Mesendoderm (in vitro differentiated cells): ENCODE measurements at regions not wholly inside any gene's neighbourhood (a gene's known extent, or its start where the extent isn't known, plus 50 kb on each side); places are given as distances from the start of the nearest gene placed in this dataset.

Experiments
- DNase-seq: peaks from one replicate; pipeline ENCODE4 v3.0.0; 2013
- H2AK5ac ChIP-seq: 2 replicates; pipeline ENCODE4 v1.6.1; 2013; ENCODE audit warnings: low read length, inconsistent platforms
- H2BK120ac ChIP-seq: 2 replicates; pipeline ENCODE4 v1.6.1; 2013; ENCODE audit warnings: low read depth, mild to moderate bottlenecking, low read length, moderate library complexity, mixed read lengths
- H2BK15ac ChIP-seq: replicated peaks from 2 replicates; pipeline ENCODE4 v1.6.1; 2013; ENCODE audit warnings: low read depth, mild to moderate bottlenecking, moderate library complexity
- H2BK5ac ChIP-seq: 2 replicates; pipeline ENCODE4 v1.6.1; 2013; ENCODE audit warnings: low read length, inconsistent platforms
- H3K18ac ChIP-seq: 2 replicates; pipeline ENCODE4 v1.6.1; 2013; ENCODE audit warnings: mild to moderate bottlenecking, low read length, mixed read lengths
- H3K23ac ChIP-seq: one replicate; pipeline ENCODE4 v1.6.1; 2013; ENCODE audit warnings: low read length
- H3K27ac ChIP-seq: 2 replicates; pipeline ENCODE4 v1.5.1; 2013; ENCODE audit warnings: low read depth, mild to moderate bottlenecking, inconsistent platforms, low read length, moderate library complexity
- H3K27me3 ChIP-seq: 2 replicates; pipeline ENCODE4 v1.6.1; 2013; ENCODE audit warnings: low read length, control low read depth, mild to moderate bottlenecking, inconsistent platforms; ENCODE audit not compliant: insufficient read depth, poor library complexity
- H3K36me3 ChIP-seq: 2 replicates; pipeline ENCODE4 v1.6.1; 2013; ENCODE audit warnings: low read length, inconsistent platforms; ENCODE audit not compliant: control insufficient read depth, insufficient read depth
- H3K4ac ChIP-seq: one replicate; pipeline ENCODE4 v1.6.1; 2013; ENCODE audit warnings: low read depth, mild to moderate bottlenecking, low read length, moderate library complexity
- H3K4me1 ChIP-seq: 2 replicates; pipeline ENCODE4 v1.6.1; 2013; ENCODE audit warnings: low read depth, low read length, inconsistent platforms; ENCODE audit not compliant: control insufficient read depth
- H3K4me2 ChIP-seq: 2 replicates; pipeline ENCODE4 v1.6.1; 2013; ENCODE audit warnings: low read length
- H3K4me3 ChIP-seq: 2 replicates; pipeline ENCODE4 v1.5.1; 2013; ENCODE audit warnings: mild to moderate bottlenecking, low read length
- H3K56ac ChIP-seq: one replicate; pipeline ENCODE4 v1.6.1; 2013; ENCODE audit warnings: low read length
- H3K79me1 ChIP-seq: 2 replicates; pipeline ENCODE4 v1.6.1; 2013; ENCODE audit warnings: low read length, inconsistent platforms
- H3K79me2 ChIP-seq: 2 replicates; pipeline ENCODE4 v1.6.1; 2013; ENCODE audit warnings: mild to moderate bottlenecking, low read length; ENCODE audit not compliant: control insufficient read depth, insufficient read depth
- H3K9ac ChIP-seq: 2 replicates; pipeline ENCODE4 v1.6.1; 2013; ENCODE audit warnings: low read length, inconsistent platforms
- H4K5ac ChIP-seq: one replicate; pipeline ENCODE4 v1.6.1; 2013; ENCODE audit warnings: low read length
- H4K8ac ChIP-seq: one replicate; pipeline ENCODE4 v1.6.1; 2013; ENCODE audit warnings: low read depth, mild to moderate bottlenecking, control low read depth, low read length, moderate library complexity
- WGBS: extraction: QIAGEN DNeasy Blood & Tissue Kit; methylation state at CpG from one replicate; pipeline ENCODE4 v1.1.7; 2013; ENCODE audit warnings: low lambda C conversion rate, missing lambda C conversion rate; ENCODE audit not compliant: insufficient coverage; ENCODE audit errors: extremely low coverage; 5-methylcytosine and 5-hydroxymethylcytosine counted together

- H3K56ac ChIP-seq = no peak overlapping the region
- H3K79me2 ChIP-seq = no peaks in the 10 kb centered on the region
- no peak overlapping the region for H3K23ac ChIP-seq
- DNase-seq = no peak
- H2BK15ac ChIP-seq = no peak overlapping the region
- no peak overlapping the region for H3K4ac ChIP-seq
- H3K27ac ChIP-seq = no peak overlapping the region
- WGBS = no CpG with 5 or more reads among the region's 8 CpGs
- H2BK120ac ChIP-seq = no peak overlapping the region
- no peak overlapping the region for H3K18ac ChIP-seq
- H3K9ac ChIP-seq = no peak overlapping the region
- no peak overlapping the region for H3K4me3 ChIP-seq
- H4K5ac ChIP-seq = no peak overlapping the region
- H3K4me2 ChIP-seq = no peak overlapping the region
- H3K27me3 ChIP-seq = no peaks in the 10 kb centered on the region
- H2AK5ac ChIP-seq = no peak overlapping the region
- no peak overlapping the region for H2BK5ac ChIP-seq
- peaks cover 1% of the 10 kb centered on the region for H3K79me1 ChIP-seq
- H4K8ac ChIP-seq = no peak overlapping the region
- H3K36me3 ChIP-seq = no peaks in the 10 kb centered on the region
- H3K4me1 ChIP-seq = no peaks in the 10 kb centered on the region
Observed at GRCh38 chr14:71527838-71528237, 404.4 kb upstream of the RGS6 start.

GRCh38 chr14:71529848-71530247 is 402.4 kb upstream of the RGS6 start:
- Histone ChIP-seq H3K79me2 (no peaks in the 10 kb centered on the region), H2BK120ac (no peak overlapping the region), H2BK15ac (no peak overlapping the region), H3K9ac (no peak overlapping the region), H3K79me1 (no peaks in the 10 kb centered on the region), H3K36me3 (no peaks in the 10 kb centered on the region), H3K56ac (no peak overlapping the region), H3K4me2 (no peak overlapping the region), H3K18ac (no peak overlapping the region), H4K8ac (no peak overlapping the region), H3K27me3 (no peaks in the 10 kb centered on the region), H3K4me3 (no peak overlapping the region), H2AK5ac (no peak overlapping the region), H2BK5ac (no peak overlapping the region), H3K27ac (no peak overlapping the region), H4K5ac (no peak overlapping the region), H3K23ac (no peak overlapping the region), H3K4ac (no peak overlapping the region), H3K4me1 (no peaks in the 10 kb centered on the region)
- DNase-seq = no peak
- WGBS = no CpG with 5 or more reads among the region's 4 CpGs

GRCh38 chr14:71532344-71532743 is 399.9 kb upstream of the RGS6 start:
- Histone ChIP-seq H3K4me3 (no peak overlapping the region), H4K8ac (no peak overlapping the region), H2AK5ac (no peak overlapping the region), H3K23ac (no peak overlapping the region), H3K56ac (no peak overlapping the region), H3K79me1 (peaks cover 2% of the 10 kb centered on the region), H3K27ac (no peak overlapping the region), H2BK15ac (no peak overlapping the region), H3K79me2 (no peaks in the 10 kb centered on the region), H3K18ac (no peak overlapping the region), H3K4ac (no peak overlapping the region), H3K4me1 (no peaks in the 10 kb centered on the region), H3K4me2 (no peak overlapping the region), H3K36me3 (no peaks in the 10 kb centered on the region), H3K9ac (no peak overlapping the region), H3K27me3 (no peaks in the 10 kb centered on the region), H2BK120ac (no peak overlapping the region), H4K5ac (no peak overlapping the region), H2BK5ac (no peak overlapping the region)
- WGBS = no CpG with 5 or more reads among the region's 4 CpGs
- DNase-seq = no peak

- no CpG with 5 or more reads among the region's 3 CpGs for WGBS
- Histone ChIP-seq H3K27ac (no peak overlapping the region), H2AK5ac (no peak overlapping the region)
Observed at GRCh38 chr14:71532790-71533189, 399.4 kb upstream of the RGS6 start.

GRCh38 chr14:71533390-71533789 is 398.8 kb upstream of the RGS6 start:
- no peak overlapping the region for H2AK5ac ChIP-seq
- H2BK120ac ChIP-seq = no peak overlapping the region
- no peak overlapping the region for H2BK15ac ChIP-seq
- peak overlapping the region; percentile 87 for H4K5ac ChIP-seq
- H3K4me3 ChIP-seq = no peak overlapping the region
- H4K8ac ChIP-seq = no peak overlapping the region
- H3K79me2 ChIP-seq = no peaks in the 10 kb centered on the region
- H3K9ac ChIP-seq = no peak overlapping the region
- no peak overlapping the region for H2BK5ac ChIP-seq
- no peak for DNase-seq
- no peak overlapping the region for H3K56ac ChIP-seq
- no peak overlapping the region for H3K4ac ChIP-seq
- H3K18ac ChIP-seq = no peak overlapping the region
- peaks cover 2% of the 10 kb centered on the region for H3K79me1 ChIP-seq
- no peaks in the 10 kb centered on the region for H3K27me3 ChIP-seq
- peaks cover 2% of the 10 kb centered on the region for H3K4me1 ChIP-seq
- WGBS = no CpG with 5 or more reads among the region's 3 CpGs
- no peaks in the 10 kb centered on the region for H3K36me3 ChIP-seq
- H3K23ac ChIP-seq = no peak overlapping the region
- H3K4me2 ChIP-seq = no peak overlapping the region
- no peak overlapping the region for H3K27ac ChIP-seq

More at GRCh38 chr14:71532790-71533189, 399.4 kb upstream of the RGS6 start:
- Histone ChIP-seq H2BK15ac (no peak overlapping the region), H3K79me2 (no peaks in the 10 kb centered on the region), H3K36me3 (no peaks in the 10 kb centered on the region), H3K4me1 (peaks cover 2% of the 10 kb centered on the region), H4K8ac (no peak overlapping the region), H3K4ac (no peak overlapping the region), H3K9ac (no peak overlapping the region), H3K79me1 (peaks cover 2% of the 10 kb centered on the region), H2BK120ac (no peak overlapping the region), H3K56ac (no peak overlapping the region), H3K18ac (peak overlapping the region; percentile 60), H3K4me2 (no peak overlapping the region), H3K27me3 (no peaks in the 10 kb centered on the region), H4K5ac (no peak overlapping the region), H2BK5ac (no peak overlapping the region), H3K23ac (no peak overlapping the region), H3K4me3 (no peak overlapping the region)
- DNase-seq = no peak

GRCh38 chr14:71533800-71534199 is 398.4 kb upstream of the RGS6 start:
- Histone ChIP-seq H3K4me1 (peaks cover 2% of the 10 kb centered on the region), H3K27me3 (no peaks in the 10 kb centered on the region), H2AK5ac (no peak overlapping the region), H3K4ac (no peak overlapping the region), H3K4me3 (no peak overlapping the region), H3K36me3 (no peaks in the 10 kb centered on the region), H3K27ac (no peak overlapping the region), H3K4me2 (no peak overlapping the region), H4K5ac (no peak overlapping the region), H3K79me1 (peaks cover 2% of the 10 kb centered on the region), H3K56ac (no peak overlapping the region), H4K8ac (no peak overlapping the region), H2BK5ac (no peak overlapping the region), H3K23ac (no peak overlapping the region), H3K79me2 (no peaks in the 10 kb centered on the region), H3K18ac (no peak overlapping the region), H2BK15ac (no peak overlapping the region), H3K9ac (no peak overlapping the region), H2BK120ac (no peak overlapping the region)
- DNase-seq = no peak
- WGBS = no CpG with 5 or more reads among the region's 1 CpG
